Inferior parietal cortex (tissue), 1 donor: ENCODE measurements at regions not wholly inside any gene's neighbourhood (a gene's known extent, or its start where the extent isn't known, plus 50 kb on each side); places are given as distances from the start of the nearest gene placed in this dataset.
A peak's percentile ranks its signal among the peaks of the same experiment; 100 is the strongest.
"Not testable (repeated sequence)": the region's sequence is repeated elsewhere in the genome, so short reads cannot be mapped to it uniquely, and the experiment has no call there.

Experiments
- DNase-seq: peaks from one replicate; pipeline ENCODE4 v3.0.0-alpha.2; 2016; ENCODE audit errors: extremely low spot score

DNA sequence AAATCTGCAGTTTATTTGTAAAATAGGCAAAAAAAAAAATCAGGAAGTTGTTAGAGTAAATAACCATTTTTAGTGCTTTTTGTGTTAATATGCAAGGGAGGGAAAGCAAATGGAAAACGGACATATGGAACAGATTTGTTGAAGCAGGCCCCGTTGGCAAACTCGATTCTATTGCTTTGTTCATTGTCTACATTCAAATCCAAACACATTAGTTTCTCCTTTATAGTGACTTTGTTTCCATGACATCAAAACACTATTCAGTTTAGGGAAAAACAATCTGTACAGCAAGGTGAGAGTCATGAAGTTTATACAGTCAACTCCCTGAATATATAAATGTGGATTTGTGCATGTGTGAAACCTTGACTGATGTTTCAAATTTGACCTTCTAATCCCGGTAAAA lies 142.2 kb downstream of the FAM47A start:
- DNase-seq = no peak

DNA sequence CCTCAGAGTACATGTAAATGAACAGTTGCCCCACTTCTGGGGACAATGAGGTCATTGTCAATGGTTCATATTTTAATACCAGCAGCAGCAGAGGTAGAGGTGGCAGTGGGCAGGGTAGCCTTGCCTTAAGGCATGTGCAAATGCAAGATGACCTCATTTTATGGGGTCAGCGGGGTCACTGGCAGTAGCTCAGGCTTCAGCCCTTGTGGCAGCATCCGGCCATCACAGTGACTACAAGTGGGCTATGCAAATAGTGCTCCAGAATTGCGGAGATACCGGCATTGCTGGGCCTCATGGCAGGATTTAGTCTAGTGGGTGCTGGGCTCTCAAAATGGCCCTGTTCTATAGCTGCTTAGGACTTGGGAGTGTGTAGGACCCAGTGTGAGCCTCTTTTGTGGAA lies 144.7 kb downstream of the FAM47A start:
- no peak for DNase-seq

DNA sequence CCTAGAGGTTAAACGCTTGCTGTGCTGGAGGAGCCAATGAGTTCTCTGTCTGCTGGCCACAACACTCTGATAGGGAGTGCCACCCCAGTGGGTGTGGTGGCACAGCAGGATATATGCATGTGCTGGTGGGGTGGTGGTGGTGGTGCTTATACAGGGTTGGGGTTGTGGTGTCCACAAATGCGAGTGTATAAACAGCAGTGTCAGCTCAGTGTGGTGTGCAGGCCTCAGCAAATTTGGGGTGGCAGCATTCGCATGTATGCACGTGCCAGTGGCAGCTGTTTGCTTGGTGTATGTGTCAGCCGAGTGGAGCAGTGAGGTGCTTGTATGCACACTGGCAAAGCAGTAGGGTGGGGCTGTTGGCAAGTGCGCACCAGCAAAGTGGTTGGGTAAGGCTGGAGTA lies 157.4 kb downstream of the FAM47A start:
- DNase-seq = no peak

DNA sequence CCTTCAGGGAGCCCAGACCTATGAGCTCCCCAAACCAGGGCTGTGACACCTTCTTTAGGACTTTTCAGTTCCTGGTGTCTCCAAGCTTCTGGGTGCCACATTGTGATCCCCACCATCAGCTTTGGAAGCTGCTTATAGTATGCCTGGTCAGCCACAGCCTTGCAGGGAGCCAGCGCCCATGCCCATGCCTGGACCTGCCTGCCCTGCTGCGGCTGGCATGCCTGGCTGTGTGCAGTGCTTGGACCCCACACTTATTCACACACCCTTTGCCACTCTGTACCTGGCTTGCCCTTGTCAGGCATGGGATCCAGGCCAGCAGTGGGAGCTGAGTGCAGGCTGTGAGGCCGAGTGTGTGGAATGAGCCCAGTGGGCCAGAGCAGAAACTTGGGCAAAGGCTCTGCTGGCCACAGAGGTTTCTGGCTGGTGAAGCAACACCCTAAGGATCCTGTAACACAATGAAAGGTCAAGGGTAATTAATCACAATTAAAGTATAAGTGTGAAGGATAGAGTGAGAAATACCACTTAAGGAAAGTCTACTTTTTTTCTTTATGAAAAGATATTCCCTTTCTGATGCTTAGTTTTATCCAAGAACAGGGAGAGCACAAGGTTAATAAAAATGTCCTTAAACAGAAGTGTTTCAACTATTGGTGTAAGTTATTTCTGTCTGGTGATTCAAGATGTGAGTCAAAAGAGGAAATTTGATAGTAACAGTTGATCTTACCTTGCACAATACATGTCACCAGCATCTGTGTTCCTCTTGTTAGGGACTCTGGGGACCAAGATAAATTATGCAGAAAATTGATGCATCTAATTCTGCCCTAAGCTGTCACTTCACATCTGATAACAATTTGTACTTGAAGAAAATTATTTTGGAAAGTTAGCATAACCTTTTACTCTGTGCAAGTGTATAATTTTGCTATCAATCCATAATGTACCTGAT lies 161.8 kb downstream of the FAM47A start:
- DNase-seq = no peak

DNA sequence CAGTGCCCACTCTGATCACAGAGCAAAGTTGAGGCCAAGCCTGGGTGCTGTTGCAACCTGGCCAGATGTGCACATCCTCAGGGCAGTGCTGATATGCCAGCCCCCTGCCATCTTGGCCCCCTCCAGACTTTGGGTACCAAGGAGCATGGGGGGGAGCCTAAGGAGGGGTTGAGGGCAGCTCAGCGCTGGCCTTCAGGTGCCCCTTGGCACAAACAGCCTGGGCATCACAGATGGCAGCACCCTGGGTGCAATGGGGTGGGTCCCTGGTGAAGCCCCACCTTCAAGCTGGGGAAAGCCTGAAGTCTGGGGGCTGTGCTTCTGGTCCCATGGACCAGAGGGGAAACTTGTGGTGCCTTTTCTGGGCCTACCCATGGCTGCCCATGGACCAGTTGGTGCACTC lies 163.0 kb downstream of the FAM47A start:
- no peak for DNase-seq

DNA sequence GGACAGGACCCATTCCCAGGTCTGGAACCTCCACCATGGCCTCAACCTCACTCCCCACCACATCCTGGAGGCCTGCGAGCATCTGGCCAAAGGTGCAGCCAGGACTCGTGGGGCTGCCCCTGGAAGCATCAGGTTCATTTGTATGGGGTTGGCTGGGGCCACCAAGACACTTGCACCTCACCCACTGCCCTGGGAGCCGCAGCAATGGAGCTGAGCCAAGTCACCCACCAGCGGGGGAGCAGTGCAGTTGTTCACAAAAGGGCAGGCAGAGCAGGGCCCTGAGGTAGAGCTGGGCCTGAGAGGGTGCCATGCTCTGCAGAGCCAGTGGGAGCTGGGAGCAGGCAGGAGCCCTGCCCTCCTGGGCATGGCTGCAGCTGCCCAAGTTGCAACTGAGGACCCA lies 163.5 kb downstream of the FAM47A start:
- DNase-seq = no peak

DNA sequence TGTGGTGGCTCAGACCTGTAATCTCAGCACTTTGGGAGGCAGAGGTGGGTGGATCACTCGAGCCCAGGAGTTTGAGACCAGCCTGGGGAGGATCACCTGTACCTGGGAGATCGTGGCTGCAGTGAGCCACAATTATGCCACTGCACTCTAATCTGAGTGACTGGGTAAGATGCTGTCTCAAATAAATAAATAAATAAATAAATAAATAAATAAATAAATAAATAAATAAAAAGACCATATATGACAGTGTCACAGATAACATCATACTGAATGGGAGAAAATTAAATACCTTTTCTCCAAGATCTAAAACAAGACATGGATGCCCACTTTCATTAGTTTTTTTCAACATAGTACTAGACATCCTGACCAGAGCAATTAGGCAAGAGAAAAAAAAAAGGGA lies 182.8 kb downstream of the FAM47A start:
- DNase-seq = no peak

DNA sequence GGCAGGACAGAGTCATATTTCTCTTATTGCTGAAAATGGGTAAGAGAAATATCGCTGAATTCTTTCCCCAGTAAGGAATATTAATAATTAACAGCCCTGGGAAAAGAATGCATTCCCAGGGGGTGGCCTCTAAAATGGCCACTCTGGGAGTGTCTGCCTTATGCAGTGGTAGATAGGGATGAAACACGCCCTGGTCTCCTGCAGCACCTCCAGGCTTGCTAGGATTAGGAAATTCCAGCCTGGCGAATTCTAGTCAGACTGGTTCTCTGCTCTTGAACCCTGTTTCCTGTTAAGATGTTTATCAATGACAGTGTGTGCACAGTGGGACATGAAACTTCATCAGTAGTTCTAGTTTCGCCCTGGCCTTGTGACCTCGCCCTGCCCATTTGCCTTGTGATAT lies 205.9 kb downstream of the FAM47A start:
- DNase-seq = not testable (repeated sequence)

DNA sequence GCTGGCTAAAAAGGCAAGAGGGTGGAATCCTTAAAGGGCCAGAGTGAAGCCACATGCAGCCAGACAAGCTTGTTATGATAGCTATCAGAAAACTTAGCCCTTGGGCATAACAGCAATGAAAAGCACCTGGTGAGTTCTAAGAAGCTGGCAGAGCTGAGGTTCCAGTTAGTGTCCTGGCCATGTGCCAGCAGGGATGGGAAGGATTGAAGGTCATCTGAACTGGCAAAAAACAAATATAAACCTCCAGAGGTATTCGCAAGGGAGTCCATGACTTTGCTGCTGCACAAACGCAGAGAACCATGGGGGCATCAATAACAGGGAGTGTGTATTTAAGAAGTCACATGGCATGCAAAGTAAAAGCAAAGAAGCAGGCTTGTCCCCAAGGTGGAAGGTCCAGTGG lies 208.9 kb downstream of the FAM47A start:
- no peak for DNase-seq

DNA sequence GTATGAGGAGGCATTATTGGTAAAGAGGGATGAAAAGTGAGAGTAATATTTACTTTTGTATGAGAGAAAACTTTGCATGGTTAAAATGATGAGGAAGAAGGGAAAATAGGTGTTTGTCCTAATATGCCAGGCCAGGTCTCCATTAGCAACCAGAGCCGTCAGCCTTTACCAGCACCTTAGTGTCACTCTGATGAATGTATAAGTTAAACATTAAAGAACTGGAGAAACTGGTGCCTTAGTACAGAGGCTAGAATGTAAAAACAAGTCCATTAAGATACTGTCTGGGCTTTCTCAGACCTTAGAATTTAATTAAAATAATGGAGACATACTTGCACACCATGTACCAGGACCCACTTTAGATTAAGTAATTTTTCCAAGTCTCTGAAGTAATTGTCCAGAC lies 222.3 kb downstream of the FAM47A start:
- no peak for DNase-seq

DNA sequence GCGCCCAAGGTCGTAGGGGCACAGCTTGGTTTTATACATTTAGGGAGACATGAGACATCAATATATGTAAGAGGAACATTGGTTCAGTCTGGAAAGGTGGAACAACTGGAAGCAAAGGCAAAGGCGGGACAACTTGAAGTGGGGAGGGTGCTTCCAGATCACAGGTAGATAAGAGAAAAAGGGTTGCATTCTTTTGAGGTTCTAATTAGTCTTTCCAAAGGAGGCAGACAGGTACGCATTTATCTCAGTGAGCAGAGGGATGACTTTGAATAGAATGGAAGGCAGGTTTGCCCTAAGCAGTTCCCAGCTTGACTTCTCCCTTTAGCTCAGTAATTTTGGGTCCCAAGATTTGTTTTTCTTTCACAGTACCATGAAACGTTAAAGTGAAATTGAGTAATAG lies 223.2 kb downstream of the FAM47A start:
- DNase-seq = no peak

DNA sequence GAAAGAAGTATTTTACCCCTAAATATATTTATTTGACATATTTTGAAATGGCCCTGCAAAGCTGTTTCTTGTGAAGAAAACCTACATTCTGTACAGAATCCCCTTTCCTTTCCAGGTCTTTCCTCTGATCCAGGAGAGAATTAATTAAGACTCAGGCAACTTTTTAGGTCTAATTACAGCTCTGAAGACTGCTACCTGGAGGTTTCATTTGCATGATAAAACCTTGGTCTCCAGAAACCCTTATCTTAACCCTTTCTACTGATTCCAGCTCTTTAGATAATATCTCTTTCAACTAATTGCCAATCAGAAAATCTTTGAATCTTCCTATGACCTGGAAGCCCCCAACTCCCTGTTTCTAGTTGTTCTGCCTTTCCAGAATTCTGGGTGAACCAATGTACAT lies 224.0 kb downstream of the FAM47A start:
- DNase-seq = no peak

DNA sequence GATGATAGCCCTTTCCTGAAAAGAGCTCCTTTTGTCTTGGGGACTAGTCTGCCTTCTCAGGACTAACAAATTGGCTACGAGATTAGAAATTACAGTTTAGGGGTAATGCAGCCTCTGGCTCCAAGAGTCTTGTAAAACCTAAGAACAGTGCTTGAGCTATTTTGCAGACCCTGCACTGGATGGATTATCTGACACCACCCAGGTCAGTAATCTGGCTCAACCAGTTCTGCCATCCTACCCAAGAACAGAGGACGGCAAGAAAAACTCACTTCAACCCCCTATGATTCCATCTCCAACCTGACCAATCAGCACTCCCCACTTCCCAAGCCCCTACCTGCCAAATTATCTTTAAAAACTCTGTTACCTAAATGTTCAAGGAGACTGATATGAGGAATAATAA lies 225.1 kb downstream of the FAM47A start:
- DNase-seq = no peak

DNA sequence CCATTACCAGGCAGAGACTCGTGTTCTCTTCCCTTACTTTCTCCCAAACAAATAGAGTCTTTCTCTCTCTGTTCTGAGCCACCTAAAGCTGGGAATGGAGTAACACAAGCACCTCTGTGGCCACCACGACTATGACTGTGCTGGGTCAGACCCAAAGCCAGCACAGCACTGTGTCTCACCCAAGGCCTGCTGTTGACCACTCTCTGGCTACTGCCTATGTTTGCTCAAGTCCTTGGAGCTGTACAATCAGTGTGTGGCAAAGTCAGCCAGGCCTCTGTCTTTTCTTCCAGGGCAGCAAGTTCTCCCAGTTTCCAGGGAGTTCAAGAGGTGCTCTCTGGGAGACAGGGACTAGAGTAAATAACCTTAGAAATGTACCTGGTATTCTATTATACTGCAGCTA lies 239.4 kb downstream of the FAM47A start:
- no peak for DNase-seq

DNA sequence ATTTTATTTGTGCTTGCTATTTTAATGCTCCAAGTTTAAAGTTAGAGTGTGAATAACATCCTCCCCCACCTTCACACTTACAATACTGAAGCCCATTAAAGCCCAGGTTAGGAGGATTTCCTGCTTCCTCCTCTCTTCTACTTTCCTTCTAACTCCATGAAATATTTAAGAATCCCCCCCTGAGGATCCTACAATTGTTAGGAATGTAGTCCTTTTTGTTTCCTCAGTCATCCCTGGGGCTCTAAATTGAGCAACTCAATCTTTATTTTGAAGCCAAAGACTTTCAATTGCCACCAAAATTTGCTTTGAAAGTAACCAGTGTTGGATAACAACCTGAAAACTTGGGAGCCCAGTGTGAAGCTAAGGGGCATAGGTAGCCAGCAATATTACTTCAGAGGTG lies 276.9 kb downstream of the FAM47A start:
- DNase-seq = no peak

DNA sequence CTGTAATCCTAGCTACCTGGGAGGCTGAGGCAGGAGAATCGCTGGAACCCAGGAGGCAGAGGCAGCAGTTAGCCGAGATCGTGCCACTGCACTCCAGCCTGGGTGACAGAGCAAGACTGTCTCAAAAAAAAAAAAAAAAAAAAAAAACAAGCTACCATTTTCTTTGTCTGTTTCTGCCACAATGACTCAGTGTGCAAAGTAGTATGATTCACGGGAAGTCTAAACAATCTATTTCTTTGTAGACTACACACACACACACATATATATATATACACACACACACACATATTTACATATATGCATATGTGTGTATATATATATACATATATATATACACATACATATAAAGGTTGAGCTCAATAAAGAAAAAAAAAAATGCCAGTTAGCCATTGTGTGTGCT lies 280.0 kb downstream of the FAM47A start:
- not testable (repeated sequence) for DNase-seq

DNA sequence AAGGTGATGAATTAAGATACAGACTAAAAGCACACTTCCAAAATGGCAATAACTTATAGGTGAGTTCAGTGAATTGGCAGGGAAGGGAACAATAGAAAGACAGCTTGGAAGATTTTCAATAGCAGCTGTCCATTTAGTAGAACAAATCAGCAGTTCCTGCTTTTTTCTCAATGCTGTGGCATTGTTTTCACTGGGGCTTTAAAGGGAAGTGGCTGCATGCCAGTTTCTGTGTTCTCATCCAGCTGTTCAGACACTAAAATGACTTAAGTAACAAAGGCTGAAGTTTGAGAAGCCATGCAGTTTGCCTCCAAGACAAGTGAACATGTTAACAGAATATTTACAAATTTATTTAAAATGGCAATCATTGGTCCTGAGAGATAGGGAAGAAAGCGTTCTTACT lies 291.9 kb downstream of the FAM47A start:
- peak; percentile 3 for DNase-seq

DNA sequence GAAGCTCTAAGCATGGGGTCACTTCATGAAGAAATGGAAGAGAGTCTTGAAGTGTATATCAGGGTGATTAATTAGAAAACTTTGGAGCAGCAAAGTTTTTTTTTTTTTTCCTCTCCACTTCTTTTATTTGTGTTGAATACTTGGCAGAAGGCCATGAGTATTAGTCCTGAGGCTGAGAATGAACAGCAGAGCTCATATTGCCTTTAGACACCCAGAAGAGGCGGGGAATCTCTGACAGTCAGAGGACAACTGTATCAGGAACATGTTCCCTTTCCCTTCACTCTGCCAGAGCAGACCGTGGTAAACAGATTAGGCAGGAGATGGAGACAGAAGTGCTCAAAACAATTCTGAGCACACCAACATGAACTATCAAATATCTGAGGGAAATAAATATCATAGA lies 300.9 kb downstream of the FAM47A start:
- DNase-seq = no peak

DNA sequence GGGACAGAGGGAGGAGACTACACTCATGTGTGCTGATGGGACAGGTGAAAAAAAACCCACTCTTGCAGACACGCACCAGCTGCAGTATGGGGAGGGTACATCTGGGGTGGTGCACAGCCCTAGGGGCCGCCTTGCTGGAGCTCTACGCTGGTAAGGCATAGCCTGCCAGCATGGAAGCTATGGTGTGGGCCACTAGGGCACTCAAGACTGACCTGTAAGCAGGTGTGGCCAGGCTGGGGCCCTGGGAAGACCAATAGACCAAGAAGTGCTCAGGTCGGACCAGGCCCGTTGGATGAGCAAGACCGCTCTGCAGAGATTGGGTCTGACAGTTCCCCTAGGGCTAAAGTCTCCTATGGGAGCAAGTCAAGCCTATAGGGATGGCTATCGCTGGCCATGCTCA lies 314.8 kb downstream of the FAM47A start:
- no peak for DNase-seq

DNA sequence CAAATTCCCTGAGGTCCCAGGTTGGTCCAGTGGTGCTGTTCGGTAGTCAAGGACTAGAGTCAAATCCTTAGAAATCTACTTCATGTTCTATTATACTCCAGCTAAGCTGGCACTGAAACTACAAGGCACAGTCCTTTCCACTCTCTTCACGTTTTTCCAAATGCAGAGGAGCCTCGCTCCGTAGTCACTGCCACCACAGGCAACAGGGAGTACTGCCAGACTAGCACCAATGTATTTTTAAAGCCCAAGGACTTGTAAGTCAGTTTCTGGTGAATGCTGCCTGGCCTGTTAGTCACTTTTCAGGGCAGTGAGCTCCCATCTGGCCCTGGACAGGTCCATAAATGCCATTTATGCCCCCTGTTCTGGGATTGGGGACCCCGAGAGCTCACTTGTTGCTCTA lies 323.5 kb downstream of the FAM47A start:
- no peak for DNase-seq

DNA sequence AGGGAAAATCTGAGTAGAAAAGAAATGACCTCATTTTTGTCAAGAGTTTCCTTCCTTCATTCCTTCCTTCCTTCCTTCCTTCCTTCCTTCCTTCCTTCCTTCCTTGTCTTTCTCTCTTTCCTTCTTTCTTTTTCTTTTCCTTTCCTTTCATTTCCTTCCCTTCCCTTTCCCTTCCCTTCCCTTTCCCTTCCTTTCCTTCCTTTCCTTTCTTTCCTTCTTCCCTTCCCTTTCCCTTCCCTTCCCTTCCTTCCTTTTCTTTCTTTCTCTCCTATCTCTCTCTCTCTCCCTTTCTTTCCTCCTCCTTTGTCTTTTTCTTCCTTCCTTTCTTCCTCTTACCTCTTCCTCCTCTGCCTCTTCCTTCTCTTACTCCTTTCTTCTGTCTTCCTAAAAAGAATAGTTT lies 347.6 kb downstream of the FAM47A start:
- no peak for DNase-seq

DNA sequence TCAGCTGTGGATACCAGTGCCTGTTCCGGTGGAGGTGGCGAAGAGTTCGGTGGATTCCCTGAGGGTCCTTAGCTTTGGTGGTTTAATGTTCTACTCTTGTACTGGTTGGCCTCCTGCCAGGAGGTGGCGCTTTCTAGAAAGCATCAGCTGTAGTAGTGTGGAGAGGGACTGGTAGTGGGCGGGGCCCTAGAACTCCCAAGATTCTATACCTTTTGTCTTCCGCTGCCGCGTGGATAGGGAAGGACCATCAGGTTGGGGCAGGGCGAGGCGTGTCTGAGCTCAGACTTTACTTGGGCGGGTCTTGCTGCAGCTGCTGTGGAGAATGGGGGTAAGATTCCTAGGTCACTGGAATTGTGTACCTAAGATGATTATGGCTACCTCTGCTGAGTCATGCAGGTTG lies 390.3 kb downstream of the FAM47A start:
- DNase-seq = no peak

DNA sequence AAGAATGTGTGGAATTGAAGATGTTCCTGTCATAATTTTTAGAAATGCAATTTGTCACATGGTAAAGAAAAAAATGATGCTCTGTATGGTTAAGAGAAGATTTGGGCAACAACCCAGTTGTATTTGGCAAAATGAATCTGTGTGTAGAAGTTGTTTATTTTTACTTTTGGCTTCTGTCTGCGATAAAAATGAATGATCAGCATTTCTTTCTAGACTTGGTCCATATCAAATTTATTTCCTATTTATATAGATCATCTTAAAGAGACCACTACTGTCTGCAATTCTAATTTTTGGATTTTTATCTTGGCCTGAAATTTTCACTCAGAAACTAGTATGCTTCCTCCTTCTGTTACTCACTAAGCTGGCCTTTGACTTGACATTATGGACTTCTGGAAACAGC lies 396.9 kb downstream of the FAM47A start:
- DNase-seq = no peak
